K562 (cell line): ENCODE measurements at regions not wholly inside any gene's neighbourhood (a gene's known extent, or its start where the extent isn't known, plus 50 kb on each side); places are given as distances from the start of the nearest gene placed in this dataset.

Source experiments
- ATAC-seq: fragments of 200-7000 bp; cut with Tn5 transposase; 3 replicates; pipeline ENCODE4 v1.9.1; 2020; ENCODE audit warnings: moderate library complexity
- BruUV-seq: library from RNA; stranded (reverse); fragments of 400-500 nt; replicated peaks from 2 replicates; lab custom pipeline; 2021; lab: Mats Ljungman, UMichigan
- CTCF ChIA-PET: fragments of 300-600 bp; formaldehyde crosslinking; extraction: SDS; loops from one replicate; lab custom pipeline; 2021; ENCODE audit warnings: low intra/inter-chr PET ratio; lab: Yijun Ruan, JAX
- POLR2A ChIA-PET: fragments of 300-600, 350-650 bp; sonication (Branson Sonifier 250); formaldehyde crosslinking; extraction: SDS; loops from one replicate; lab custom pipeline; 2021; ENCODE audit warnings: antibody characterized with exemption, inconsistent platforms; lab: Yijun Ruan, JAX
- DNase-seq, 4 experiments: peaks; one replicate each; pipeline versions ENCODE4 v3.0.0 to v3.0.0-alpha.2; 2011 to 2018; ENCODE audit warnings: low spot score in 3 of 4, mixed read lengths in 3 of 4; ENCODE audit errors: extremely low read depth in 1 of 4
- FAIRE-seq: peaks from 2 replicates; lab custom pipeline; 2011; peaks lifted over from hg19 to GRCh38; lab: Jason Lieb, UNC
- H2AFZ ChIP-seq: 2 replicates; pipeline ENCODE4 v1.6.0; 2011; ENCODE audit warnings: low read depth, low read length, control low read depth, inconsistent platforms
- H3K27ac ChIP-seq: fragments of 200-600 bp; 3 replicates; pipeline ENCODE4 v1.8.0; 2011; ENCODE audit warnings: low read depth, mild to moderate bottlenecking, control low read depth, inconsistent platforms, low read length, moderate library complexity, mixed read lengths; ENCODE audit errors: extremely low read depth
- H3K27me3 ChIP-seq, 2 experiments: fragments of 300-600 bp in 1 of 2; 2 replicates in 1 of 2; 3 replicates in 1 of 2; pipeline versions ENCODE4 v1.6.0 to v1.8.0; 2011; ENCODE audit warnings: inconsistent platforms in 2 of 2, low read length in 2 of 2, mild to moderate bottlenecking in 1 of 2, mixed read lengths in 1 of 2, moderate library complexity in 1 of 2; ENCODE audit not compliant: control insufficient read depth in 2 of 2, insufficient read depth in 2 of 2
- H3K36me3 ChIP-seq: fragments of 300-600 bp; 3 replicates; pipeline ENCODE4 v1.8.0; 2011; ENCODE audit warnings: mild to moderate bottlenecking, low read length, inconsistent platforms; ENCODE audit not compliant: control insufficient read depth, insufficient read depth
- H3K4me1 ChIP-seq, 2 experiments: fragments of 200-600 bp in 1 of 2; replicated peaks in 1 of 2; 2 replicates in 1 of 2; 3 replicates in 1 of 2; pipeline versions ENCODE4 v1.5.1 to v1.8.0; 2011; ENCODE audit warnings: inconsistent platforms in 2 of 2, low read length in 2 of 2, mild to moderate bottlenecking in 1 of 2, mixed read lengths in 1 of 2, moderate library complexity in 1 of 2; ENCODE audit not compliant: control insufficient read depth in 2 of 2, insufficient read depth in 2 of 2
- H3K4me2 ChIP-seq: 2 replicates; pipeline ENCODE4 v1.6.1; 2011; ENCODE audit warnings: low read length, control low read depth, inconsistent platforms, mixed read lengths; ENCODE audit not compliant: insufficient read depth
- H3K4me3 ChIP-seq: fragments of 200-600 bp; sonication (generic), shearing (Covaris generic); 2 replicates; pipeline ENCODE4 v1.5.1; 2016; ENCODE audit warnings: control low read depth, inconsistent platforms
- H3K79me2 ChIP-seq: fragments of 200-600 bp; 3 replicates; pipeline ENCODE4 v1.8.0; 2011; ENCODE audit warnings: low read length, inconsistent platforms; ENCODE audit not compliant: control insufficient read depth, insufficient read depth
- H3K9ac ChIP-seq, 2 experiments: 2 replicates each; pipeline versions ENCODE4 v1.6.0 to v1.6.1; 2011; ENCODE audit warnings: low read depth in 2 of 2, low read length in 2 of 2, control low read depth in 1 of 2, inconsistent platforms in 1 of 2, mild to moderate bottlenecking in 1 of 2, mixed read lengths in 1 of 2; ENCODE audit not compliant: insufficient read depth in 1 of 2
- H3K9me1 ChIP-seq: one replicate; pipeline ENCODE4 v1.6.0; 2011; ENCODE audit warnings: inconsistent platforms, mild to moderate bottlenecking, low read length, moderate library complexity; ENCODE audit not compliant: control insufficient read depth, insufficient read depth
- H3K9me3 ChIP-seq: replicated peaks from 2 replicates; pipeline ENCODE4 v1.5.1; 2011; ENCODE audit warnings: low read depth, low read length, inconsistent platforms; ENCODE audit not compliant: control insufficient read depth, insufficient read depth
- H4K20me1 ChIP-seq: replicated peaks from 2 replicates; pipeline ENCODE4 v1.6.1; 2011; ENCODE audit warnings: low read length, inconsistent platforms, mixed read lengths; ENCODE audit not compliant: control insufficient read depth, insufficient read depth
- NR2F6 ChIP-seq: fragments of 450-650 bp; formaldehyde crosslinking; IDR thresholded peaks from 2 replicates; pipeline ENCODE4 v1.4.0; 2020; ENCODE audit warnings: mild to moderate bottlenecking
- WGBS: fragments of 100-300 bp; shearing (Covaris generic); methylation state at CpG from one replicate; pipeline ENCODE4 v1.1.6; 2016; ENCODE audit warnings: low coverage, mixed read lengths; ENCODE audit not compliant: insufficient coverage; ENCODE audit errors: missing lambda C conversion rate; 5-methylcytosine and 5-hydroxymethylcytosine counted together
- in situ Hi-C: fragments of 300-500 bp; cut with MboI; formaldehyde crosslinking; loops from 4 replicates; pipeline ENCODE4 v1.15.0; 2018; ENCODE audit warnings: inconsistent platforms, mixed read lengths
- intact Hi-C: fragments of 100-400 bp; cut with micrococcal nuclease; formaldehyde crosslinking; loops from 2 replicates; pipeline ENCODE4 v1.14.2; 2022
- TF ChIP-seq, protein P1 (sequence below): fragments of 450-650 bp; IDR thresholded peaks from 2 replicates; pipeline ENCODE4 v1.6.1; 2016; ENCODE audit warnings: low read depth
- TF ChIP-seq, protein P2 (sequence below): fragments of 250-450 bp; sonication (Bioruptor Pico); IDR thresholded peaks from 2 replicates; pipeline ENCODE4 v1.4.0; 2020; ENCODE audit warnings: borderline replicate concordance

DNA sequence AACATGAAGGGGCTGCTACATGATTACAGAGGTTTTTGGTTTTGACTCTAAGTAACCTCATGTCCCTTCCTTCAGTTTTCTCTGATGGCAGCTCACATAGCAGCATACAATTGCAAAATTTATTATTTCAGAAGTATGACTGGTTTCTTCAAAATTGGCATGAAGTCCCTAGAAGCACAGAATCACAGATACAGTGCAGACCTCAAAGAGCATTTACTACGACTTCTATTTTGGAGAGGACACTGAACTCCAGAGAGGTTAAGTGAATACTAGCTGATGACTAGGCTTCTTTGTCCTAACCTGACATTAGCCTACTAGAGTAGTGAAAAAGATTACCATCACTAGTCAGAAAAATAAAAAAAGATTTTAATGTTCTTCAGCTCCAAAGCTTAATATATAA, 664.3 kb downstream of the RFPL4B start (continued):
- TF ChIP-seq, protein P1, sequence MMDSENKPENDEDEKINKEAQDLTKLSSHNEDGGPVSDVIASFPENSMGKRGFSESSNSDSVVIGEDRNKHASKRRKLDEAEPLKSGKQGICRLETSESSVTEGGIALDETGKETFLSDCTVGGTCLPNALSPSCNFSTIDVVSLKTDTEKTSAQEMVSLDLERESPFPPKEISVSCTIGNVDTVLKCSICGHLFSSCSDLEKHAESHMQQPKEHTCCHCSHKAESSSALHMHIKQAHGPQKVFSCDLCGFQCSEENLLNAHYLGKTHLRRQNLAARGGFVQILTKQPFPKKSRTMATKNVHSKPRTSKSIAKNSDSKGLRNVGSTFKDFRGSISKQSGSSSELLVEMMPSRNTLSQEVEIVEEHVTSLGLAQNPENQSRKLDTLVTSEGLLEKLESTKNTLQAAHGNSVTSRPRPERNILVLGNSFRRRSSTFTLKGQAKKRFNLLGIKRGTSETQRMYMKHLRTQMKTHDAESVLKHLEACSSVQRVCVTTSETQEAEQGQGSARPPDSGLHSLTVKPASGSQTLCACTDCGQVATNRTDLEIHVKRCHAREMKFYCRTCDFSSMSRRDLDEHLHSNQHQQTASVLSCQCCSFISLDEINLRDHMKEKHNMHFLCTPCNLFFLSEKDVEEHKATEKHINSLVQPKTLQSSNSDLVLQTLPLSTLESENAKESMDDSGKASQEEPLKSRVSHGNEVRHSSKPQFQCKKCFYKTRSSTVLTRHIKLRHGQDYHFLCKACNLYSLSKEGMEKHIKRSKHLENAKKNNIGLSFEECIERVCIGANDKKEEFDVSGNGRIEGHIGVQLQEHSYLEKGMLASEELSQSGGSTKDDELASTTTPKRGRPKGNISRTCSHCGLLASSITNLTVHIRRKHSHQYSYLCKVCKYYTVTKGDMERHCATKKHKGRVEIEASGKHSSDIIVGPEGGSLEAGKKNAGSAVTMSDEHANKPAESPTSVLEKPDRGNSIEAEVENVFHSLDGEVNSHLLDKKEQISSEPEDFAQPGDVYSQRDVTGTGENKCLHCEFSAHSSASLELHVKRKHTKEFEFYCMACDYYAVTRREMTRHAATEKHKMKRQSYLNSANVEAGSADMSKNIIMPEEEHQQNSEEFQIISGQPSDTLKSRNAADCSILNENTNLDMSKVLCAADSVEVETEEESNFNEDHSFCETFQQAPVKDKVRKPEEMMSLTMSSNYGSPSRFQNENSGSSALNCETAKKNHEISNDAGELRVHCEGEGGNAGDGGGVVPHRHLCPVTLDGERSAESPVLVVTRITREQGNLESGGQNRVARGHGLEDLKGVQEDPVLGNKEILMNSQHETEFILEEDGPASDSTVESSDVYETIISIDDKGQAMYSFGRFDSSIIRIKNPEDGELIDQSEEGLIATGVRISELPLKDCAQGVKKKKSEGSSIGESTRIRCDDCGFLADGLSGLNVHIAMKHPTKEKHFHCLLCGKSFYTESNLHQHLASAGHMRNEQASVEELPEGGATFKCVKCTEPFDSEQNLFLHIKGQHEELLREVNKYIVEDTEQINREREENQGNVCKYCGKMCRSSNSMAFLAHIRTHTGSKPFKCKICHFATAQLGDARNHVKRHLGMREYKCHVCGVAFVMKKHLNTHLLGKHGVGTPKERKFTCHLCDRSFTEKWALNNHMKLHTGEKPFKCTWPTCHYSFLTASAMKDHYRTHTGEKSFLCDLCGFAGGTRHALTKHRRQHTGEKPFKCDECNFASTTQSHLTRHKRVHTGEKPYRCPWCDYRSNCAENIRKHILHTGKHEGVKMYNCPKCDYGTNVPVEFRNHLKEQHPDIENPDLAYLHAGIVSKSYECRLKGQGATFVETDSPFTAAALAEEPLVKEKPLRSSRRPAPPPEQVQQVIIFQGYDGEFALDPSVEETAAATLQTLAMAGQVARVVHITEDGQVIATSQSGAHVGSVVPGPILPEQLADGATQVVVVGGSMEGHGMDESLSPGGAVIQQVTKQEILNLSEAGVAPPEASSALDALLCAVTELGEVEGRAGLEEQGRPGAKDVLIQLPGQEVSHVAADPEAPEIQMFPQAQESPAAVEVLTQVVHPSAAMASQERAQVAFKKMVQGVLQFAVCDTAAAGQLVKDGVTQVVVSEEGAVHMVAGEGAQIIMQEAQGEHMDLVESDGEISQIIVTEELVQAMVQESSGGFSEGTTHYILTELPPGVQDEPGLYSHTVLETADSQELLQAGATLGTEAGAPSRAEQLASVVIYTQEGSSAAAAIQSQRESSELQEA, result no peak

DNA sequence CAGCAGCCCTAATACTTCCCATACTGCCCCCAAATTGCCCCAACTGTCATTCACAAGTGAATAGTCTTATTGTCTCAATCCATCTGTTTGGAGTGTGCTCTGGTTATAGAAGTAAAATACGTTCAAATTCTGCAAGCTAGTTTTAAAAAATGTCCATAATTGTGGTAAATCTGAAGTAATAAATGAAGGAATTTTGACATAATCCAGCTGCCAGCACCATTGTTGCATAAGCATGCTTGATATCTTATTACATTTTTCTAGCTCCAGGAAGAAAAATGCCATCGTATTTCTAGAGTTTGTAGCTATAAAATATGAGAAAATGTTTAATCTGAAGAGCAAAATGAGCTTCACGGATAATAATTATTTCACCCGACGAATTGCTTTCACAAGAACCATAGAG, 664.7 kb downstream of the RFPL4B start:
- H3K9ac ChIP-seq, result no peak overlapping the region
- H4K20me1 ChIP-seq, result no peaks in the 10 kb centered on the region
- ChIA-PET CTCF (no interaction called here), POLR2A (no interaction called here)
- no peak overlapping the region for H3K27ac ChIP-seq
- H3K4me1 ChIP-seq, result no peaks in the 10 kb centered on the region
- ATAC-seq (no peak), DNase-seq (no peak), FAIRE-seq (no peak)
- H3K9me3 ChIP-seq, result no peaks in the 10 kb centered on the region
- no peaks in the 10 kb centered on the region for H3K27me3 ChIP-seq
- no peak overlapping the region for H2AFZ ChIP-seq
- H3K9me1 ChIP-seq, result no peaks in the 10 kb centered on the region
- intact Hi-C loops (no loop called here), in situ Hi-C loops (no loop called here)
- no peaks in the 10 kb centered on the region for H3K79me2 ChIP-seq
- no peaks in the 10 kb centered on the region for H3K36me3 ChIP-seq
- no peak overlapping the region for H3K4me3 ChIP-seq
- no TSS peak for BruUV-seq
- no peak overlapping the region for H3K4me2 ChIP-seq
- 32% methylated on average over 5 of the region's 5 CpGs for WGBS
- TF ChIP-seq NR2F6 (CRISPR knock-in tag), result no peak
- TF ChIP-seq, protein P2, sequence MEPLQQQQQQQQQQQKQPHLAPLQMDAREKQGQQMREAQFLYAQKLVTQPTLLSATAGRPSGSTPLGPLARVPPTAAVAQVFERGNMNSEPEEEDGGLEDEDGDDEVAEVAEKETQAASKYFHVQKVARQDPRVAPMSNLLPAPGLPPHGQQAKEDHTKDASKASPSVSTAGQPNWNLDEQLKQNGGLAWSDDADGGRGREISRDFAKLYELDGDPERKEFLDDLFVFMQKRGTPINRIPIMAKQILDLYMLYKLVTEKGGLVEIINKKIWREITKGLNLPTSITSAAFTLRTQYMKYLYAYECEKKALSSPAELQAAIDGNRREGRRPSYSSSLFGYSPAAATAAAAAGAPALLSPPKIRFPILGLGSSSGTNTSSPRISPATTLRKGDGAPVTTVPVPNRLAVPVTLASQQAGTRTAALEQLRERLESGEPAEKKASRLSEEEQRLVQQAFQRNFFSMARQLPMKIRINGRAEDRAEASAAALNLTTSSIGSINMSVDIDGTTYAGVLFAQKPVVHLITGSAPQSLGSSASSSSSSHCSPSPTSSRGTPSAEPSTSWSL (CRISPR knock-in tag), result no peak
